ENCODE measurements at regions not wholly inside any gene's neighbourhood (a gene's known extent, or its start where the extent isn't known, plus 50 kb on each side); places are given as distances from the start of the nearest gene placed in this dataset.
A peak's percentile ranks its signal among the peaks of the same experiment; 100 is the strongest.
"Not testable (repeated sequence)": the region's sequence is repeated elsewhere in the genome, so short reads cannot be mapped to it uniquely, and the experiment has no call there.

DNA sequence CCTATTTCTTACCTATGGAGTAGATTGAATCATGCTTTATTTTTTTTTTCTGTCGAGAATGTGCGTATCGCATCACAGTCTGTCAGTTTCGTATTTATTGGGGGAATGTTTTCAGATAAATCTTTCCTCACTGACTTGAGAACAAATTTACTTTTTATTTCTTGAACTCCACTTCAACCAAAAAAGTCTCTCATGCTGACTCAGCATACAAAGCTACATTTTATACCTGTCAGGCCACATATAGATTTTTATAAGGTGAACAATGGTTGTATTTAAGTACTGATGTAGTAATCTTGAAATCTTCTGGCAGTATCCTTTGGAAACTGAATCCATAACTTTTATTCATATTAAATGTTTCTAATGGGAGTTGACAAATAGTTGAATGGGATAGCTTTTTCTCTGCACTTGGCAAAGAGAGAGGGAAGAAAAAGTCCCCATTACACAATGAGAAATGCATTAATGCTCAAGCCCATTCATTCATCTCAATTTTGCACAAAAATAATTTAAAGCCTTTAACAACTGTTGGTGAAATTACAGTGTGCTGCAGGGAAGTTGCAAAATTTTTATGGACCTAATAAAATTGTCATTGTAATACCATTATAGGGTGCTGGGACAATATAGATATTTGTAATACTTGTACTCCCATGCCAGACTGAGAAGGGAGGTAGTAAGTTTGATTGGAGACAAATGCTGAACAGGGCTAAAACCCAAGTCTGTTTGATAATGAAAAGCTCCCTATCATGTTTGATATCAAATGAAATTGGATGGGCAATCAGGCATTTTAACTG, 367.6 kb downstream of the HLX start:
- in situ Hi-C loops (cut with HindIII; ENCODE audit: low sequenced_read_pairs): no loop called here
- TF ChIP-seq, protein P1, sequence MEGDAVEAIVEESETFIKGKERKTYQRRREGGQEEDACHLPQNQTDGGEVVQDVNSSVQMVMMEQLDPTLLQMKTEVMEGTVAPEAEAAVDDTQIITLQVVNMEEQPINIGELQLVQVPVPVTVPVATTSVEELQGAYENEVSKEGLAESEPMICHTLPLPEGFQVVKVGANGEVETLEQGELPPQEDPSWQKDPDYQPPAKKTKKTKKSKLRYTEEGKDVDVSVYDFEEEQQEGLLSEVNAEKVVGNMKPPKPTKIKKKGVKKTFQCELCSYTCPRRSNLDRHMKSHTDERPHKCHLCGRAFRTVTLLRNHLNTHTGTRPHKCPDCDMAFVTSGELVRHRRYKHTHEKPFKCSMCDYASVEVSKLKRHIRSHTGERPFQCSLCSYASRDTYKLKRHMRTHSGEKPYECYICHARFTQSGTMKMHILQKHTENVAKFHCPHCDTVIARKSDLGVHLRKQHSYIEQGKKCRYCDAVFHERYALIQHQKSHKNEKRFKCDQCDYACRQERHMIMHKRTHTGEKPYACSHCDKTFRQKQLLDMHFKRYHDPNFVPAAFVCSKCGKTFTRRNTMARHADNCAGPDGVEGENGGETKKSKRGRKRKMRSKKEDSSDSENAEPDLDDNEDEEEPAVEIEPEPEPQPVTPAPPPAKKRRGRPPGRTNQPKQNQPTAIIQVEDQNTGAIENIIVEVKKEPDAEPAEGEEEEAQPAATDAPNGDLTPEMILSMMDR (IDR thresholded peaks at IDR 0.05; ENCODE audit: low read depth, low read length): no peak
- DNase-seq (ENCODE audit: low read depth, low spot score): no peak
- H3K4me3 ChIP-seq (ENCODE audit: low read depth, low read length): no peak overlapping the region

- in situ Hi-C loops (cut with HindIII; ENCODE audit: low sequenced_read_pairs): no loop called here
- no peak for DNase-seq (ENCODE audit: low read depth, low spot score)
Measured at GRCh38 chr1:221251580-221251979, 372.3 kb downstream of the HLX start.

GRCh38 chr1:221254813-221255212, 375.6 kb downstream of the HLX start:
- no peak overlapping the region for H3K4me3 ChIP-seq (ENCODE audit: low read depth, low read length)
- TF ChIP-seq, protein P1 (IDR thresholded peaks at IDR 0.05; ENCODE audit: low read depth, low read length): no peak
- DNase-seq (ENCODE audit: low read depth, low spot score): no peak
- in situ Hi-C loops (cut with HindIII; ENCODE audit: low sequenced_read_pairs): no loop called here

More at GRCh38 chr1:221251580-221251979, 372.3 kb downstream of the HLX start:
- TF ChIP-seq, protein P1 (IDR thresholded peaks at IDR 0.05; ENCODE audit: low read depth, low read length): no peak
- no peak overlapping the region for H3K4me3 ChIP-seq (ENCODE audit: low read depth, low read length)

DNA sequence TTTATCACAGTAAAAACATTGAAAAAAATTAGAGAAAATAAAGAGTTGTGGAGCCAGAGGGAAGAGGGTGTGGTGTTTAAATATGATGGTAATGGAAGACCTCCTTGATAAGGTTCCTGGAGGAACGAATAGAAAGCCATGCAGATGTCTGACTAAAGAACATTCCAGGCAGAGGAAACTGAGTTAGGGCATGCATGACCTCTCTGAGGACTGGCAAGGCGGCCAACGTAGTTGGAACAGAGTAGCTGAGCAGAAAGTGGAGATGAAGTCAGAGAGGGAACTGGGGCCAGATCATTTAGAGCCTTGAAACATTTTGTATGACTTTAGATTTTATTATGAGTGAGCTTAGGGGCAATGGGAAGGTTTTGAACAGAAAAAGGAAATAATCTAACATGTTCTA, 377.5 kb downstream of the HLX start:
- TF ChIP-seq, protein P1 (IDR thresholded peaks at IDR 0.05; ENCODE audit: low read depth, low read length): no peak
- no peak for DNase-seq (ENCODE audit: low read depth, low spot score)
- in situ Hi-C loops (cut with HindIII; ENCODE audit: low sequenced_read_pairs): no loop called here
- no peak overlapping the region for H3K4me3 ChIP-seq (ENCODE audit: low read depth, low read length)

DNA sequence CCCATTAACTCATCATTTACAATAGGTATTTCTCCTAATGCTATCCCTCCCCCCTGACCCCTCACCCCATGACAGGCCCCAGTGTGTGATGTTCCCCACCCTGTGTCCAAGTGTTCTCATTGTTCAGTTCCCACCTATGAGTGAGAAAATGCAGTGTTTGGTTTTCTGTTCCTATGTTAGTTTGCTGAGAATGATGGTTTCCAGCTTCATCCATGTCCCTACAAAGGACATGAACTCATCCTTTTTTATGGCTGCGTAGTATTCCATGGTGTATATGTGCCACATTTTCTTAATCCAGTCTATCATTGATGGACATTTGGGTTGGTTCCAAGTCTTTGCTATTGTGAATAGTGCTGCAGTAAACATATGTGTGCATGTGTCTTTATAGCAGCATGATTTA, 378.3 kb downstream of the HLX start:
- H3K4me3 ChIP-seq (ENCODE audit: low read depth, low read length); DNase-seq (ENCODE audit: low read depth, low spot score); in situ Hi-C loops (cut with HindIII; ENCODE audit: low sequenced_read_pairs): not testable (repeated sequence)

DNA sequence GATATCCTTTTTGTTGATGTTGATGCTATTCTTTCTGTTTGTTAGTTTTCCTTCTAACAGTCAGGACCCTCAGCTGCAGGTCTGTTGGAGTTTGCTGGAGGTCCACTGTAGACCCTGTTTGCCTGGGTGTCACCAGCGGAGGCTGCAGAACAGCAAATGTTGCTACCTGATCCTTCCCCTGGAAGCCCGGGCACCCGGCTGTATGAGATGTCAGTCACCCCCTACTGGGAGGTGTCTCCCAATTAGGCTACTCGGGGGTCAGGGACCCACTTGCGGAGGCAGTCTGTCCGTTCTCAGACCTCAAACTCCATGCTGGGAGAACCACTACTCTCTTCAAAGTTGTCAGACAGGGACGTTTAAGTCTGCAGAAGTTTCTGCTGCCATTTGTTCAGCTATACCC, 383.4 kb downstream of the HLX start:
- DNase-seq (ENCODE audit: low read depth, low spot score); H3K4me3 ChIP-seq (ENCODE audit: low read depth, low read length); in situ Hi-C loops (cut with HindIII; ENCODE audit: low sequenced_read_pairs): not testable (repeated sequence)

DNA sequence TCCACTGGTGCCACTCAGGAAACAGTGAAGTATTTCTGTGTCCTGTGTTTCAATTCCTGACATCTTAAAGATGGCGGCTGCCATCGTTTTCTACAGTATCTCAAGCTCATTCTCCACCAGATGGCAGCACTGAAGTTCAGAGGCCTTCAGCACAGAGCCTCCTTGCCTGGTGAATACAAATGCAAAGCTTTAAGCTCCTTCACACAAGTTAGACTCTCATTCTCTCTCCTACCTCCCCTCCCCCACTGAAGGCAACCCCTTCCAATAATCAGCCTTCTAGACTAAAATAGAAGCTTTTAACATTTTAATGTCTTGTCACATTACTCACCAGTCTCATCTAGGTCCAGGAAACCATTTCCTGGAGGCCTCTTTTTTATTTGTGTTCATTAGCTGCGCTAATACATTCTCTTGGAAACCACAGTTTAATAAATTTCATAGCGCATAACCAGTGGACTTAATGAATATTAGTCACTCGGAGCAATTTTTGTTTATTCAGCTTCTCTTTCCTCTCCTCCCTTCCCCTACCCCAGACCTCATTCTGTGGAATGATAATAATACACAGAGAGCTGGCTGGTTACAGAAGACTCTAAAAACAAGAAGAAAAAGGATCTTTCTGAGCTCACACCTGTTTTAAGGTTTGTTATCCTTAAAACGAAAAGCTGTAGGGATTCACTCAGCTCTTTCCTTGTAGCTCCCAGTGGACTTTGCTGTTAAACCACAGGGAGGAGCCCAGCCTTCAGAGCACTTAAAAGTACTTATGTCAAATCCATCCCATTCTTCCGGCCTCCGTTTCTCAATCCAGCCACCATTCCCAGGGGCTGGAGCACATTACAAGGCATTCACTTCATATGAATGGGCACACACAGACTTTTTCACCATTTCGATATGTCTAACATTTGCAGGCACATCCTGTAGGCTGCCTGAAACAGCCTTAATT, 384.9 kb downstream of the HLX start:
- H3K4me3 ChIP-seq (ENCODE audit: low read depth, low read length): no peak overlapping the region
- DNase-seq (ENCODE audit: low read depth, low spot score): peak; percentile 91
- TF ChIP-seq, protein P1 (IDR thresholded peaks at IDR 0.05; ENCODE audit: low read depth, low read length): peak; percentile 65
- in situ Hi-C loops (cut with HindIII; ENCODE audit: low sequenced_read_pairs): no loop called here

Data from astrocyte of the spinal cord (primary cell).